ENCODE measurements at regions not wholly inside any gene's neighbourhood (a gene's known extent, or its start where the extent isn't known, plus 50 kb on each side); places are given as distances from the start of the nearest gene placed in this dataset.
A peak's percentile ranks its signal among the peaks of the same experiment; 100 is the strongest.

GRCh38 chr11:97428247-97428790, 1038.5 kb downstream of the JRKL start:
- no peak for DNase-seq (ENCODE audit: low read depth)

GRCh38 chr11:97430877-97431276, 1041.1 kb downstream of the JRKL start:
- H3K4me3 ChIP-seq (ENCODE audit: low read depth, low read length), result no peak overlapping the region
- TF ChIP-seq CTCF (conservative IDR thresholded peaks at IDR 0.05; ENCODE audit: low read depth, low read length), result no peak
- no peak for DNase-seq (ENCODE audit: low read depth)

More at GRCh38 chr11:97428247-97428790, 1038.5 kb downstream of the JRKL start:
- TF ChIP-seq CTCF (conservative IDR thresholded peaks at IDR 0.05; ENCODE audit: low read depth, low read length), result no peak
- no peak overlapping the region for H3K4me3 ChIP-seq (ENCODE audit: low read depth, low read length)

- no peak overlapping the region for H3K4me3 ChIP-seq (ENCODE audit: low read depth, low read length)
- no peak for DNase-seq (ENCODE audit: low read depth)
- no peak for TF ChIP-seq CTCF (conservative IDR thresholded peaks at IDR 0.05; ENCODE audit: low read depth, low read length)
These were observed 1043.1 kb downstream of the JRKL start for GRCh38 chr11:97432926-97433325.

GRCh38 chr11:97445561-97445960, 1055.7 kb downstream of the JRKL start:
- no peak overlapping the region for H3K4me3 ChIP-seq (ENCODE audit: low read depth, low read length)
- DNase-seq (ENCODE audit: low read depth), result no peak
- no peak for TF ChIP-seq CTCF (conservative IDR thresholded peaks at IDR 0.05; ENCODE audit: low read depth, low read length)

- no peak for DNase-seq (ENCODE audit: low read depth)
- no peak overlapping the region for H3K4me3 ChIP-seq (ENCODE audit: low read depth, low read length)
- no peak for TF ChIP-seq CTCF (conservative IDR thresholded peaks at IDR 0.05; ENCODE audit: low read depth, low read length)
These were observed 1061.6 kb downstream of the JRKL start for GRCh38 chr11:97451441-97451840.

- peak; percentile 44 for TF ChIP-seq CTCF (conservative IDR thresholded peaks at IDR 0.05; ENCODE audit: low read depth, low read length)
- H3K4me3 ChIP-seq (ENCODE audit: low read depth, low read length), result no peak overlapping the region
- no peak for DNase-seq (ENCODE audit: low read depth)
These were observed 1065.2 kb downstream of the JRKL start for GRCh38 chr11:97454988-97455387.

- no peak for TF ChIP-seq CTCF (conservative IDR thresholded peaks at IDR 0.05; ENCODE audit: low read depth, low read length)
- no peak overlapping the region for H3K4me3 ChIP-seq (ENCODE audit: low read depth, low read length)
- DNase-seq (ENCODE audit: low read depth), result no peak
These were observed 1070.3 kb downstream of the JRKL start for GRCh38 chr11:97460091-97460490.
